IMR-90 (cell line): ENCODE measurements at regions not wholly inside any gene's neighbourhood (a gene's known extent, or its start where the extent isn't known, plus 50 kb on each side); places are given as distances from the start of the nearest gene placed in this dataset.

Experiments
- ATAC-seq: fragments of 200-7000 bp; cut with Tn5 transposase; 2 replicates; pipeline ENCODE4 v1.9.1; 2020; ENCODE audit warnings: low read depth, mild to moderate bottlenecking, moderate library complexity
- BruUV-seq: library from RNA; stranded (reverse); fragments of 400-500 nt; replicated peaks from 2 replicates; lab custom pipeline; 2021; lab: Mats Ljungman, UMichigan
- CTCF ChIA-PET: fragments of 300-600 bp; formaldehyde crosslinking; extraction: SDS; loops from one replicate; lab custom pipeline; 2021; ENCODE audit warnings: antibody characterized with exemption; lab: Yijun Ruan, JAX
- POLR2A ChIA-PET: fragments of 300-600 bp; sonication (Branson Sonifier 250); formaldehyde crosslinking; loops from one replicate; lab custom pipeline; 2022; ENCODE audit warnings: antibody characterized with exemption; ENCODE audit not compliant: unreplicated experiment; lab: Charles Lee
- DNase-seq: peaks from one replicate; pipeline ENCODE4 v3.0.0; 2013
- H2AFZ ChIP-seq: replicated peaks from 2 replicates; pipeline ENCODE3; 2013; ENCODE audit warnings: low read length, mild to moderate bottlenecking; ENCODE audit not compliant: poor library complexity
- H2AK5ac ChIP-seq: 2 replicates; pipeline ENCODE4 v1.6.1; 2013; ENCODE audit warnings: low read depth, low read length, inconsistent platforms
- H2AK9ac ChIP-seq: replicated peaks from 2 replicates; pipeline ENCODE3; 2013; ENCODE audit warnings: mild to moderate bottlenecking, low read depth, low read length, moderate library complexity; ENCODE audit not compliant: poor library complexity
- H2BK120ac ChIP-seq: 2 replicates; pipeline ENCODE4 v1.6.1; 2013; ENCODE audit warnings: low read depth, low read length, inconsistent platforms
- H2BK15ac ChIP-seq: 3 replicates; pipeline ENCODE4 v1.6.1; 2013; ENCODE audit warnings: low read depth, low read length, inconsistent platforms
- H2BK20ac ChIP-seq: 2 replicates; pipeline ENCODE4 v1.6.1; 2013; ENCODE audit warnings: low read depth, mild to moderate bottlenecking, inconsistent platforms, low read length, moderate library complexity
- H2BK5ac ChIP-seq: 2 replicates; pipeline ENCODE4 v1.6.1; 2013; ENCODE audit warnings: mild to moderate bottlenecking, low read depth, low read length, inconsistent platforms; ENCODE audit not compliant: poor library complexity, severe bottlenecking
- H3K14ac ChIP-seq: replicated peaks from 2 replicates; pipeline ENCODE4 v1.6.1; 2013; ENCODE audit warnings: low read depth, low read length, inconsistent platforms
- H3K18ac ChIP-seq: 2 replicates; pipeline ENCODE4 v1.6.1; 2013; ENCODE audit warnings: low read depth, low read length, control low read depth
- H3K23ac ChIP-seq: 2 replicates; pipeline ENCODE4 v1.6.1; 2013; ENCODE audit warnings: low read depth, low read length, inconsistent platforms
- H3K27ac ChIP-seq: 2 replicates; pipeline ENCODE4 v1.5.1; 2013; ENCODE audit warnings: mild to moderate bottlenecking, control low read depth, low read length; ENCODE audit not compliant: insufficient read depth
- H3K27me3 ChIP-seq: 2 replicates; pipeline ENCODE4 v1.6.1; 2013; ENCODE audit warnings: low read length; ENCODE audit not compliant: control insufficient read depth, insufficient read depth
- H3K36me3 ChIP-seq: 2 replicates; pipeline ENCODE4 v1.6.1; 2013; ENCODE audit warnings: low read length, mixed read lengths; ENCODE audit not compliant: control insufficient read depth, insufficient read depth
- H3K4ac ChIP-seq: 2 replicates; pipeline ENCODE4 v1.6.1; 2013; ENCODE audit warnings: low read depth, low read length, inconsistent platforms
- H3K4me1 ChIP-seq: 2 replicates; pipeline ENCODE4 v1.6.1; 2013; ENCODE audit warnings: low read length, mixed read lengths; ENCODE audit not compliant: control insufficient read depth, insufficient read depth
- H3K4me2 ChIP-seq: 2 replicates; pipeline ENCODE4 v1.6.1; 2013; ENCODE audit warnings: low read depth, mild to moderate bottlenecking, control low read depth, low read length, moderate library complexity
- H3K4me3 ChIP-seq: 2 replicates; pipeline ENCODE4 v1.5.1; 2013; ENCODE audit warnings: low read depth, mild to moderate bottlenecking, control low read depth, low read length, moderate library complexity; ENCODE audit not compliant: insufficient read depth
- H3K56ac ChIP-seq: 2 replicates; pipeline ENCODE4 v1.6.1; 2013; ENCODE audit warnings: low read length, inconsistent platforms; ENCODE audit not compliant: insufficient read depth; ENCODE audit errors: extremely low read depth
- H3K79me1 ChIP-seq, 2 experiments: 2 replicates each; pipeline ENCODE4 v1.6.1; 2013; ENCODE audit warnings: low read length in 2 of 2, inconsistent platforms in 1 of 2, low read depth in 1 of 2
- H3K9ac ChIP-seq: 2 replicates; pipeline ENCODE4 v1.6.1; 2013; ENCODE audit warnings: low read depth, low read length, control low read depth
- H3K9me1 ChIP-seq: 2 replicates; pipeline ENCODE4 v1.6.1; 2013; ENCODE audit warnings: low read length, inconsistent platforms; ENCODE audit not compliant: insufficient read depth
- H3K9me3 ChIP-seq: 2 replicates; pipeline ENCODE4 v1.6.1; 2013; ENCODE audit warnings: low read length; ENCODE audit not compliant: control insufficient read depth, insufficient read depth
- H4K20me1 ChIP-seq: 2 replicates; pipeline ENCODE4 v1.6.1; 2013; ENCODE audit warnings: low read length, inconsistent platforms; ENCODE audit not compliant: insufficient read depth
- H4K5ac ChIP-seq: 2 replicates; pipeline ENCODE4 v1.6.1; 2013; ENCODE audit warnings: mild to moderate bottlenecking, low read depth, low read length, control low read depth
- H4K8ac ChIP-seq, 2 experiments: 2 replicates each; pipeline ENCODE4 v1.6.1; 2013; ENCODE audit warnings: low read depth in 2 of 2, low read length in 2 of 2, control low read depth in 1 of 2, inconsistent platforms in 1 of 2
- H4K91ac ChIP-seq: 2 replicates; pipeline ENCODE4 v1.6.1; 2013; ENCODE audit warnings: low read depth, low read length, inconsistent platforms; ENCODE audit not compliant: insufficient read depth
- CEBPB ChIP-seq: IDR thresholded peaks from 2 replicates; pipeline ENCODE4 v1.6.1; 2012; ENCODE audit warnings: low read depth, low read length, improper control_type of control experiment
- MAFK ChIP-seq: IDR thresholded peaks from 2 replicates; pipeline ENCODE4 v1.6.1; 2012; ENCODE audit warnings: low read depth, low read length, improper control_type of control experiment
- MAZ ChIP-seq: IDR thresholded peaks from 2 replicates; pipeline ENCODE4 v1.6.1; 2012; ENCODE audit warnings: low read depth, mild to moderate bottlenecking, low read length, improper control_type of control experiment, moderate library complexity, borderline replicate concordance
- MXI1 ChIP-seq: IDR thresholded peaks from 2 replicates; pipeline ENCODE4 v1.6.1; 2012; ENCODE audit warnings: low read depth, mild to moderate bottlenecking, low read length, moderate library complexity, borderline replicate concordance
- NFE2L2 ChIP-seq: fragments of 150-350 bp; IDR thresholded peaks from 2 replicates; pipeline ENCODE4 v1.6.1; 2016; ENCODE audit warnings: low read depth, mild to moderate bottlenecking, low read length
- POLR2A ChIP-seq: IDR thresholded peaks from 2 replicates; pipeline ENCODE4 v1.6.1; 2012; ENCODE audit warnings: mild to moderate bottlenecking, low read depth, low read length
- RCOR1 ChIP-seq: IDR thresholded peaks from 2 replicates; pipeline ENCODE4 v1.6.1; 2012; ENCODE audit warnings: mild to moderate bottlenecking, low read length, improper control_type of control experiment; ENCODE audit not compliant: insufficient replicate concordance
- RFX5 ChIP-seq: IDR thresholded peaks from 2 replicates; pipeline ENCODE4 v1.8.0; 2012; ENCODE audit warnings: low read depth, mild to moderate bottlenecking, low read length, moderate library complexity
- SMC3 ChIP-seq: fragments of 150-350 bp; IDR thresholded peaks from 2 replicates; pipeline ENCODE4 v1.6.1; 2016; ENCODE audit warnings: low read depth, mild to moderate bottlenecking, antibody characterized with exemption, low read length, moderate library complexity
- WGBS, 2 experiments: methylation state at CpG; one replicate each; pipeline versions ENCODE4 v1.1.5 to v1.1.7; 2013; ENCODE audit warnings: missing lambda C conversion rate in 2 of 2; ENCODE audit not compliant: insufficient read length in 1 of 2; ENCODE audit errors: extremely low coverage in 2 of 2; 5-methylcytosine and 5-hydroxymethylcytosine counted together
- dilution Hi-C: fragments of 300-500 bp; cut with HindIII; formaldehyde crosslinking; loops from one replicate; pipeline ENCODE4 v1.14.3; 2018; ENCODE audit warnings: low sequenced_read_pairs; ENCODE audit not compliant: unreplicated experiment
- in situ Hi-C: fragments of 300-500 bp; cut with MboI; formaldehyde crosslinking; loops from 3 replicates; pipeline ENCODE4 v1.14.3; 2019; ENCODE audit warnings: low sequenced_read_pairs, inconsistent platforms, mixed read lengths
- intact Hi-C: fragments of 100-400 bp; cut with micrococcal nuclease; formaldehyde crosslinking; loops from 2 replicates; pipeline ENCODE4 v1.10.0; 2022
- TF ChIP-seq, protein P1 (sequence below): fragments of 150-350 bp; IDR thresholded peaks from 2 replicates; pipeline ENCODE4 v1.6.1; 2016; ENCODE audit warnings: low read depth, mild to moderate bottlenecking, low read length, moderate library complexity, borderline replicate concordance

DNA sequence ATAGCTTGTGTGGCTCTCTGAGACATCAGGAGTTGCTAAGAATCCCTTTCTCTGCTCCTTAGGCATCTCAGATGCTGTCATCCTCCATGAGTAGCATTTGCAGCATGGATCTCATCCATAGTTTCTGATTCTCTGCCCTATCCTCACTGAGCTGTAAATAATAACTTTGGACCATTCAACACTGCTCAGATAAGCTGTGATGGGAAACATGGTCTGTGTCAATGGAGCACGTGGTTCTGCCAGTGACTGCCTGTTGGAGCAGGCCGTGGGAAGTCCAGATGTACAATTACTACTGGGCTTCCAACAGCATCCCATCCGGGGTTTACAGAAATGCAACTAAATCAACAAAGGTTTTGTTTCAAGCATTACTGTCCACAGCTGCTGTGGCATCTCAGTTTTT, 160.1 kb downstream of the OR4C45 start:
- Histone ChIP-seq H2AFZ (no peak overlapping the region), H3K4ac (no peak overlapping the region), H2AK5ac (no peak overlapping the region), H2BK120ac (no peak overlapping the region), H3K4me1 (no peaks in the 10 kb centered on the region), H3K9ac (no peak overlapping the region), H4K91ac (no peak overlapping the region), H3K9me3 (no peaks in the 10 kb centered on the region), H2BK15ac (no peak overlapping the region), H3K36me3 (no peaks in the 10 kb centered on the region), H4K5ac (no peak overlapping the region), H2AK9ac (no peak overlapping the region), H4K8ac (no peak overlapping the region), H3K56ac (no peak overlapping the region), H2BK5ac (no peak overlapping the region), H3K18ac (no peak overlapping the region), H4K20me1 (no peaks in the 10 kb centered on the region), H2BK20ac (no peak overlapping the region), H3K23ac (no peak overlapping the region), H3K14ac (no peak overlapping the region), H3K9me1 (no peaks in the 10 kb centered on the region), H3K27ac (no peak overlapping the region), H3K79me1 (no peaks in the 10 kb centered on the region), H3K4me2 (no peak overlapping the region), H3K4me3 (no peak overlapping the region), H3K27me3 (no peaks in the 10 kb centered on the region)
- no CpG with 5 or more reads among the region's 3 CpGs for WGBS, 2 experiments
- no TSS peak for BruUV-seq
- DNase-seq (no peak), ATAC-seq (no peak)
- TF ChIP-seq MXI1, result no peak
- TF ChIP-seq RCOR1, result no peak
- no peak for TF ChIP-seq MAZ
- TF ChIP-seq, protein P1, sequence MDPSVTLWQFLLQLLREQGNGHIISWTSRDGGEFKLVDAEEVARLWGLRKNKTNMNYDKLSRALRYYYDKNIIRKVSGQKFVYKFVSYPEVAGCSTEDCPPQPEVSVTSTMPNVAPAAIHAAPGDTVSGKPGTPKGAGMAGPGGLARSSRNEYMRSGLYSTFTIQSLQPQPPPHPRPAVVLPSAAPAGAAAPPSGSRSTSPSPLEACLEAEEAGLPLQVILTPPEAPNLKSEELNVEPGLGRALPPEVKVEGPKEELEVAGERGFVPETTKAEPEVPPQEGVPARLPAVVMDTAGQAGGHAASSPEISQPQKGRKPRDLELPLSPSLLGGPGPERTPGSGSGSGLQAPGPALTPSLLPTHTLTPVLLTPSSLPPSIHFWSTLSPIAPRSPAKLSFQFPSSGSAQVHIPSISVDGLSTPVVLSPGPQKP, result no peak
- no peak for TF ChIP-seq SMC3
- TF ChIP-seq CEBPB, result no peak
- TF ChIP-seq POLR2A, result no peak
- TF ChIP-seq NFE2L2, result no peak
- TF ChIP-seq RFX5, result no peak
- no peak for TF ChIP-seq MAFK
- intact Hi-C loops, result no loop called here
- POLR2A ChIA-PET, result no interaction called here
- in situ Hi-C loops, result no loop called here
- CTCF ChIA-PET, result no interaction called here
- dilution Hi-C loops, result no loop called here
